ENCODE measurements at regions not wholly inside any gene's neighbourhood (a gene's known extent, or its start where the extent isn't known, plus 50 kb on each side); places are given as distances from the start of the nearest gene placed in this dataset.

GRCh38 chr11:131025421-131026125 is 109.3 kb upstream of the SNX19 start (continued):
- TF ChIP-seq PRDM15 (CRISPR knock-in tag; IDR thresholded peaks at IDR 0.05): no peak
- TF ChIP-seq NKRF (conservative IDR thresholded peaks at IDR 0.05): no peak
- TF ChIP-seq HDAC6 (IDR thresholded peaks at IDR 0.05; ENCODE audit: unreplicated experiment): no peak
- TF ChIP-seq USF2 (IDR thresholded peaks at IDR 0.05; ENCODE audit: borderline replicate concordance, low read depth, low read length): no peak
- no peak for TF ChIP-seq MYB (IDR thresholded peaks at IDR 0.05; ENCODE audit: borderline replicate concordance, low read depth, low read length)
- TF ChIP-seq HSF1 (IDR thresholded peaks at IDR 0.05; ENCODE audit: low read depth, low read length): no peak
- TF ChIP-seq LARP7 (IDR thresholded peaks at IDR 0.05): no peak
- TF ChIP-seq PBX3 (IDR thresholded peaks at IDR 0.05; ENCODE audit: insufficient replicate concordance, low read depth, low read length): peak; percentile 50
- TF ChIP-seq BACH1 (IDR thresholded peaks at IDR 0.05; ENCODE audit: borderline replicate concordance): no peak
- TF ChIP-seq ZNF274 (IDR thresholded peaks at IDR 0.05; ENCODE audit: insufficient read depth, insufficient read length): no peak
- no peak for TF ChIP-seq RFX5 (IDR thresholded peaks at IDR 0.05; ENCODE audit: low read depth, low read length)
- TF ChIP-seq ELK1 (IDR thresholded peaks at IDR 0.05; ENCODE audit: low read depth, low read length): no peak
- no peak for TF ChIP-seq CREM (IDR thresholded peaks at IDR 0.05; ENCODE audit: low read depth)
- TF ChIP-seq PAX5 (IDR thresholded peaks at IDR 0.05; ENCODE audit: borderline replicate concordance, low read depth, low read length): peak; percentile 77; the same call in 1 of the 2 replicates
- no peak for TF ChIP-seq MEF2A (IDR thresholded peaks at IDR 0.05; ENCODE audit: insufficient read depth, low read depth, low read length)
- TF ChIP-seq TAF1 (IDR thresholded peaks at IDR 0.05; ENCODE audit: borderline replicate concordance, low read depth, low read length): no peak
- no peak for TF ChIP-seq RELA (IDR thresholded peaks at IDR 0.05; ENCODE audit: borderline replicate concordance, partially characterized antibody)
- TF ChIP-seq ZNF384 (IDR thresholded peaks at IDR 0.05; ENCODE audit: borderline replicate concordance, low read depth, low read length): no peak
- peak; percentile 91; the same call in 2 of the 3 replicates for TF ChIP-seq POU2F2 (IDR thresholded peaks at IDR 0.05; ENCODE audit: borderline replicate concordance, low read depth, low read length)
- TF ChIP-seq STAT3 (IDR thresholded peaks at IDR 0.05; ENCODE audit: low read depth, low read length): no peak

Measured in GM12878 (cell line).